ENCODE measurements at regions not wholly inside any gene's neighbourhood (a gene's known extent, or its start where the extent isn't known, plus 50 kb on each side); places are given as distances from the start of the nearest gene placed in this dataset.
A peak's percentile ranks its signal among the peaks of the same experiment; 100 is the strongest.

DNA sequence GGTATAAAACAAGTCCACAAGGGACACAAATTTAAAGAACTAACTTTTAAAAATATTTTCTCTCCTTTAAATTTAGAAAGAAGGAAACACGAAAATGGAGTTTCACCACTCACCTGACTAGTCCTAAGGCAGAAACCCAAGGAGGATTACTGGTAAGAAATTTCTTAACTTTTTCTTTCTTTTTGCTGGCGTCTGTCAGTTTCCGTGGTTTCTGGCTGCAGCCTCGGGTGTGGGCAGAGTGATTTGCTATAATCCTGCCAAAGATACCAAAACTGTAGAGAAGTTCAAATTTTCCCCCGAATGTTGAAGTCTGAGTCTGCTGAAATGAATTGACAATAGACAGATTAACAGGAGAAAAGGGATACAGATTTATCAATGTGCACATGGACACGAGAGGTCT is 843.6 kb upstream of the ALCAM start:
- Histone ChIP-seq H3K23ac (ENCODE audit: insufficient read length, low read depth, low read length) (no peak overlapping the region), H3K14ac (ENCODE audit: insufficient read depth, low read length) (no peak overlapping the region), H2AFZ (ENCODE audit: low read length) (no peak overlapping the region), H3K79me2 (ENCODE audit: insufficient read depth, low read length) (no peaks in the 10 kb centered on the region), H3K9ac (ENCODE audit: extremely low read depth, insufficient read length, low read length) (no peak overlapping the region), H3K27me3 (ENCODE audit: insufficient read depth, low read length) (no peaks in the 10 kb centered on the region), H3K4me2 (ENCODE audit: insufficient read depth, insufficient read length, low read length) (no peak overlapping the region), H3K79me1 (ENCODE audit: insufficient read depth, low read depth, low read length, poor library complexity, severe bottlenecking) (no peaks in the 10 kb centered on the region), H4K8ac (replicated peaks; ENCODE audit: insufficient read length, low read depth, low read length) (no peak overlapping the region), H3K4ac (ENCODE audit: low read depth, low read length) (no peak overlapping the region), H2BK5ac (ENCODE audit: insufficient read length, low read length) (no peak overlapping the region), H3K56ac (ENCODE audit: insufficient read length, low read depth, low read length) (no peak overlapping the region), H3T11ph (ENCODE audit: low read length) (no peak overlapping the region), H2BK15ac (ENCODE audit: low read depth, low read length) (no peak overlapping the region), H4K5ac (ENCODE audit: insufficient read length, low read depth, low read length) (no peak overlapping the region), H3K27ac (ENCODE audit: insufficient read length, low read depth, low read length) (no peak overlapping the region), H2BK120ac (ENCODE audit: low read depth, low read length, poor library complexity, severe bottlenecking) (no peak overlapping the region), H2AK5ac (ENCODE audit: insufficient read length, low read length) (no peak overlapping the region), H3K23me2 (ENCODE audit: insufficient read length, low read depth, low read length, poor library complexity, severe bottlenecking) (peaks cover 2% of the 10 kb centered on the region), H3K18ac (ENCODE audit: insufficient read length, low read depth, low read length) (no peak overlapping the region), H3K4me1 (ENCODE audit: insufficient read depth, low read length) (no peaks in the 10 kb centered on the region; the same call in 1 of the 2 replicates), H4K20me1 (ENCODE audit: control insufficient read depth, insufficient read depth, insufficient read length) (no peaks in the 10 kb centered on the region), H2BK20ac (ENCODE audit: low read depth, low read length, poor library complexity, severe bottlenecking) (no peak overlapping the region), H2BK12ac (ENCODE audit: insufficient read length, low read depth, low read length) (no peak overlapping the region), H3K9me3 (ENCODE audit: control insufficient read depth, low read depth, low read length) (no peaks in the 10 kb centered on the region), H4K91ac (ENCODE audit: insufficient read length, low read depth, low read length) (no peak overlapping the region)
- Mint-ChIP-seq H3K36me3 (ENCODE audit: insufficient read depth in 1 of 3, low read depth in 3 of 3) (peaks cover 11 to 26% (median 20%) of the 10 kb centered on the region in 3 experiments), H3K9me3 (peaks cover 13 to 18% of the 10 kb centered on the region in 2 experiments; a peak in 4 of 5 replicates), H3K4me3 (no peak overlapping the region; a peak in 1 of 5 replicates), H3K4me1 (peaks cover 40 to 43% of the 10 kb centered on the region in 2 experiments), H3K27me3 (ENCODE audit: low read depth) (no peaks in the 10 kb centered on the region), H3K27ac (peak overlapping the region in 1 of 3 experiments; percentile 83; a peak in 1 of 7 replicates)
- DNase-seq: no peak
- no CpG with 5 or more reads among the region's 6 CpGs for WGBS (ENCODE audit: extremely low coverage, insufficient read length, low lambda C conversion rate)
- TF ChIP-seq, protein P1, sequence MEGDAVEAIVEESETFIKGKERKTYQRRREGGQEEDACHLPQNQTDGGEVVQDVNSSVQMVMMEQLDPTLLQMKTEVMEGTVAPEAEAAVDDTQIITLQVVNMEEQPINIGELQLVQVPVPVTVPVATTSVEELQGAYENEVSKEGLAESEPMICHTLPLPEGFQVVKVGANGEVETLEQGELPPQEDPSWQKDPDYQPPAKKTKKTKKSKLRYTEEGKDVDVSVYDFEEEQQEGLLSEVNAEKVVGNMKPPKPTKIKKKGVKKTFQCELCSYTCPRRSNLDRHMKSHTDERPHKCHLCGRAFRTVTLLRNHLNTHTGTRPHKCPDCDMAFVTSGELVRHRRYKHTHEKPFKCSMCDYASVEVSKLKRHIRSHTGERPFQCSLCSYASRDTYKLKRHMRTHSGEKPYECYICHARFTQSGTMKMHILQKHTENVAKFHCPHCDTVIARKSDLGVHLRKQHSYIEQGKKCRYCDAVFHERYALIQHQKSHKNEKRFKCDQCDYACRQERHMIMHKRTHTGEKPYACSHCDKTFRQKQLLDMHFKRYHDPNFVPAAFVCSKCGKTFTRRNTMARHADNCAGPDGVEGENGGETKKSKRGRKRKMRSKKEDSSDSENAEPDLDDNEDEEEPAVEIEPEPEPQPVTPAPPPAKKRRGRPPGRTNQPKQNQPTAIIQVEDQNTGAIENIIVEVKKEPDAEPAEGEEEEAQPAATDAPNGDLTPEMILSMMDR (conservative IDR thresholded peaks at IDR 0.05): no peak
